SJSA1 (cell line): ENCODE measurements at regions not wholly inside any gene's neighbourhood (a gene's known extent, or its start where the extent isn't known, plus 50 kb on each side); places are given as distances from the start of the nearest gene placed in this dataset.
"Not testable (repeated sequence)": the region's sequence is repeated elsewhere in the genome, so short reads cannot be mapped to it uniquely, and the experiment has no call there.

Source experiments
- DNase-seq, 2 experiments: peaks; one replicate each; pipeline ENCODE4 v3.0.0-alpha.2; 2015 to 2020; ENCODE audit warnings: low spot score in 2 of 2, low read depth in 1 of 2
- H3K27ac ChIP-seq: fragments of 250-450 bp; sonication (Bioruptor Pico); 2 replicates; pipeline ENCODE4 v1.5.1; 2020; ENCODE audit warnings: mild to moderate bottlenecking, moderate library complexity
- H3K27me3 ChIP-seq: fragments of 250-450 bp; sonication (Bioruptor Pico); replicated peaks from 2 replicates; pipeline ENCODE4 v1.5.1; 2020; ENCODE audit warnings: mild to moderate bottlenecking, moderate library complexity
- H3K36me3 ChIP-seq: fragments of 250-450 bp; sonication (Bioruptor Pico); 2 replicates; pipeline ENCODE4 v1.5.1; 2020; ENCODE audit warnings: mild to moderate bottlenecking
- H3K4me1 ChIP-seq: fragments of 250-450 bp; sonication (Bioruptor Pico); replicated peaks from 2 replicates; pipeline ENCODE4 v1.6.1; 2021; ENCODE audit warnings: mild to moderate bottlenecking
- H3K4me3 ChIP-seq: fragments of 250-450 bp; sonication (Bioruptor Pico); 2 replicates; pipeline ENCODE4 v1.5.1; 2020; ENCODE audit warnings: mild to moderate bottlenecking
- H3K9me3 ChIP-seq: fragments of 250-450 bp; sonication (Bioruptor Pico); replicated peaks from 2 replicates; pipeline ENCODE4 v1.5.1; 2020; ENCODE audit warnings: mild to moderate bottlenecking

DNA sequence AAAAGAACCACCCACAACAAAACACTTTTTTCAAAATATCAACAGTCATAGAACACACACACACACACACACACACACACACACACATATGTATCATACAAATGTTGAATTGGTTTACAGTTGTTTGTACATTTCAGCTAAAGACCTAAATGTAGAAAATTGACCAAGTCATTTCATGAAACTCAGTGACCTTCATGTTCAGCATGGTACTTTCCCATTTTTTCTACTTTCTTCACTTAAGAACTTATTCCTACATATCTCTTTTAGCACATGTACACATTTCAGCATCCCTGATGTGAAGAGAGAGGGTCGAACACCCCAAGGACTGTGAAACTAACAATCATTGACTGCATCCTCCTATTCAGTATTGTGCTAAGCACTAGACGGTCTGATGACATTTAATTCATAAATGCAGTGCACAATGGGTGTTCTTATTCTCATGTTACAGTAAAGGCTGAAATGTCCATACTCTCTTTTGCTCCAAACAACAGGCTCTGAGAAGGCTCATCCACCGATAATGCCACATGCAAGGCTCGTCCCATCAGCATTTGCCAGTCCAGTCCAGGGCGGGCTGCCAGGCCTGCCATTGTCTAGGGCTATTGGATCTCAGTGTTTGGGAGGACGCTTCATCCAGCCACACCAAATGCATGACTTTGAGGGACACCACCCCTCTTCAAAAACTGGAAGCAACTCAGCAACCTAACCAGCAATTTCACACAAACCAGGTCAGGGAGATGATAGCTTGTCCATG, 150.1 kb upstream of the RUNX1 start:
- H3K9me3 ChIP-seq = no peaks in the 10 kb centered on the region
- no peak overlapping the region; the same call in 1 of the 2 replicates for H3K27ac ChIP-seq
- no peak overlapping the region for H3K4me3 ChIP-seq
- no peak for DNase-seq
- H3K36me3 ChIP-seq = no peaks in the 10 kb centered on the region
- H3K4me1 ChIP-seq = peaks cover 44% of the 10 kb centered on the region
- H3K27me3 ChIP-seq = no peaks in the 10 kb centered on the region

- Histone ChIP-seq H3K36me3 (no peaks in the 10 kb centered on the region), H3K4me3 (no peak overlapping the region), H3K27ac (peak overlapping the region; percentile 58), H3K4me1 (peaks cover 38% of the 10 kb centered on the region), H3K27me3 (no peaks in the 10 kb centered on the region), H3K9me3 (no peaks in the 10 kb centered on the region)
- DNase-seq = no peak
These were observed 149.5 kb upstream of the RUNX1 start for GRCh38 chr21:35198565-35198964.

DNA sequence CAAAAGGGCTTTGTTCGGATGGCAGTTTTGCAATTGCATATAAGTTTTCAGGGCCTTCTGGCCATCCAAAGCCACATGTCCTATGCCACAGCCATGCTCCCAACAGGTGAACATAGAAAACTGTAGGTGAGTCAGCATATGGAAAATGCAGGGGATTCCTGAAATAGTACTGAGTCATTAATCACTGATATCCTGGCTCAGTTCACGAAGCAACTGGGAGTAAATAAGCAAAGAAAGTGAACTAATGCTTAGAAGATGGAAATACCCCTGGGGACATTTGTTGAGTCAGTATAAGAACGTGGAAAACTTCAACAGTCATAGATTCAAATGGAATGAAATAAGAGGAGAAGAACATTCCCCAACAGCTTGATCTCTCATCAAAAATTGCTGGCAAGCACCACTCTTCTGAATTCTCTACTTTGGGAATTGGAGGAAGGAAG, 148.9 kb upstream of the RUNX1 start:
- Histone ChIP-seq H3K36me3 (no peaks in the 10 kb centered on the region), H3K27ac (peak overlapping the region; percentile 58), H3K27me3 (no peaks in the 10 kb centered on the region), H3K9me3 (no peaks in the 10 kb centered on the region), H3K4me1 (peaks cover 33% of the 10 kb centered on the region), H3K4me3 (no peak overlapping the region)
- DNase-seq = peak in 1 of 2 experiments; percentile 65

DNA sequence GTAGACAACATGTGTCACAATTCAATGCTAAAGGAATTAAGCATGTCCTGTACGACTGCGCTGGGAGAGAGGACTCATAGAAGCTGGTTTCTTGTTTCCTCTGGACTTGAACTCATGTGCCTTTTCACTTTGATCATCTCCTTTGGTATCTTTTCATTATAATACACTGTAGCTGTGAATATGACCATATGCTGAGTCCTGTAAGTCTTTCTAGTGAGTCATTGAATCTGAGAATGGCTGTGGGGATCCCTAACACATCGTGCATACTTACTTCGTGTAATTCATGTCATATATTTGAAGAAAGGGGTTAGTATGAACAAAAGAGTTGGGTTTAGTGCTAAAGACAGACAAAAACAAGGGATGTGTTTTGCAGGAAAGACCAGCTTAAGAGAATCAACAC, 148.1 kb upstream of the RUNX1 start:
- Histone ChIP-seq H3K9me3 (no peaks in the 10 kb centered on the region), H3K4me3 (no peak overlapping the region), H3K27me3 (no peaks in the 10 kb centered on the region), H3K36me3 (no peaks in the 10 kb centered on the region), H3K27ac (peak overlapping the region; percentile 58; the same call in 1 of the 2 replicates), H3K4me1 (peaks cover 25% of the 10 kb centered on the region)
- no peak for DNase-seq

GRCh38 chr21:35196128-35196527, 147.0 kb upstream of the RUNX1 start:
- no peaks in the 10 kb centered on the region for H3K27me3 ChIP-seq
- H3K36me3 ChIP-seq = no peaks in the 10 kb centered on the region
- peaks cover 22% of the 10 kb centered on the region for H3K4me1 ChIP-seq
- H3K27ac ChIP-seq = no peak overlapping the region
- H3K4me3 ChIP-seq = no peak overlapping the region
- no peaks in the 10 kb centered on the region for H3K9me3 ChIP-seq
- DNase-seq = no peak

- Histone ChIP-seq H3K4me3 (no peak overlapping the region), H3K27me3 (no peaks in the 10 kb centered on the region), H3K9me3 (no peaks in the 10 kb centered on the region), H3K27ac (no peak overlapping the region), H3K4me1 (peaks cover 27% of the 10 kb centered on the region), H3K36me3 (no peaks in the 10 kb centered on the region)
- no peak for DNase-seq
These were observed 146.1 kb upstream of the RUNX1 start for GRCh38 chr21:35195232-35195631.

GRCh38 chr21:35191754-35192153, 142.7 kb upstream of the RUNX1 start:
- Histone ChIP-seq H3K36me3 (no peaks in the 10 kb centered on the region), H3K27me3 (no peaks in the 10 kb centered on the region), H3K4me1 (peaks cover 16% of the 10 kb centered on the region), H3K4me3 (no peak overlapping the region), H3K9me3 (no peaks in the 10 kb centered on the region), H3K27ac (no peak overlapping the region)
- DNase-seq = no peak

DNA sequence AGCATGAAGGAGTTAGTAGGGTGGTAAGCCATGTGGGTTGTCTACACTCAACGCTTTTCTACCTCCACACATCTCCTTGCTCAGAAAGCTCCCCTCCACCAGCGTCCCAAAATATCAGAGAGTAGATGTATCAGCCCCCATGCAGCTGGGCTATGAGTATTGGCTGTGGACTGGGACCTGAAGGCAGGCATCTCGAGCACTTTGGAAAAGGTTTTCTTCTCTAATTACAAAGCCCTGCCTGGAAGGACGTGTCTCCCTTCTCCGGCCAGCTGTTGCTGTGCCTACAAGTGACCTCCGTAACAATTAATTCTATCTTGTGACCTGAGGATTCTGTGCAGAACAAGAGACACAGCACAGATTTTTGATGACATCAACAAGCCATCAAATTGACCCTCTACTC, 142.0 kb upstream of the RUNX1 start:
- H3K4me1 ChIP-seq = peaks cover 16% of the 10 kb centered on the region

DNA sequence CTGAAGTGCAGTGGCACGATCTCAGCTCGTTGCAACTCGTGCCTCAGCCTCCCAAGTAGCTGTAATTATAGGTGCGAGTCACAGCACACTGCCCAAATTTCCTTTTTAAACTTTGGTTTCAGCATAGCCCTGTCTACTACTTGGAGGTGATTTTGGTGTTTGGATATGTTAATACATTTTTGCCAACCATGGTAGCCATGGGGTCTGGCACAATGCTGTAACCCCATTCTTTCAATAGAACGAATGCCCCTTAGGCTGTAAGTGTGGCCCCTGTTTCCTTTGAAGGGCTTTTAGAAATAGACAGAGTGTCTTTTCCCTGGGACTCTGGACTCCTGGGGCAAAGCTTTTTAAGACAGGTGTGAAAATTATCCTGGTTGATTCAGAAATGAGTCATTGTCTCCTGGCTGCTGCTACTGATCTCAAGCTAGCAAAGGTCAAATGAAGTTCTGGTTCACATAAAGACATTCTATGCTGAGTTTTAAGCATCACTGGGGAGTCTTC, 141.1 kb upstream of the RUNX1 start:
- Histone ChIP-seq H3K36me3 (no peaks in the 10 kb centered on the region), H3K4me3 (no peak overlapping the region), H3K27me3 (no peaks in the 10 kb centered on the region), H3K9me3 (no peaks in the 10 kb centered on the region), H3K27ac (no peak overlapping the region), H3K4me1 (peaks cover 16% of the 10 kb centered on the region)
- no peak for DNase-seq

More for the DNA sequence above, 142.0 kb upstream of the RUNX1 start:
- Histone ChIP-seq H3K27ac (no peak overlapping the region), H3K4me3 (no peak overlapping the region), H3K36me3 (no peaks in the 10 kb centered on the region), H3K9me3 (no peaks in the 10 kb centered on the region), H3K27me3 (no peaks in the 10 kb centered on the region)
- DNase-seq = no peak

DNA sequence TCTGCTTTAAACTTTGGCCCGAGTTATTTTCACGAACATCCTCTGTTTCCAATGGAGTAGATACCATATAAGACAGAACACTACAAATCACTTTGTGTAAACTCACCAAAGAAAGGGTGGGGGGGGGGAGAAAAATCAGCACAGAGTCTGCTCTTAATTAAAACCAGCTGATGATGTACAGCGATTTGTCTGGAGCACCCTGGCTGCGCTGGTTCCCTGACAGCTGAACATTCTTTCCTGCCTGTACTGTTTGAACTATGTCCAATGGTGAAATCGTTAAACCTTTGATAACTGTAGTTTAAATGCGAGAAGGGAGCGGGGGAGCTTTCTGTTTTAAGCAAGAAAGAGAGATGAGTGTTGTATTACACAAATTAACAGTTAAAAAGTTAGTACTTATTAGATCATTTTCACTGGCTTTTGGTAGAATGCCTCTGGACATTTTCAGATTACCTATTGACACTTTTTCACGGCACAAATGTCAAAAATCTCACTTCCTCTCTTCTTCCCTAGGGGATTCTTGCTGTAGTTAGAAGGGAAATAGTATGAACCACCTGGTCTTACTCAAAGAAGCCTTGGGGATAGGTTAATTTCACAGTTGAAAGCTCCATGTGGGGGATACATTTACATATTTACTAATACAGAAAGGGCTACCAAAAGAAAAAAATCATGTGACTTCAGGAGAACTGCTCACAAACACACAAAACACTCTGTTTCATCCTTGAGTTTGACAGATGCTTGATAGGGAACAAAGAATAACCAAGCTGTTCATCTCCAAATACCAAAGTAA, 140.2 kb upstream of the RUNX1 start:
- no peaks in the 10 kb centered on the region for H3K36me3 ChIP-seq
- 0 out of 2 replicates have a peak overlapping the region, but pooled peaks have one; percentile 1 for H3K27ac ChIP-seq
- H3K9me3 ChIP-seq = no peaks in the 10 kb centered on the region
- peak; percentile 48 to 65 for DNase-seq
- no peaks in the 10 kb centered on the region for H3K27me3 ChIP-seq
- H3K4me1 ChIP-seq = peaks cover 16% of the 10 kb centered on the region
- H3K4me3 ChIP-seq = no peak overlapping the region

DNA sequence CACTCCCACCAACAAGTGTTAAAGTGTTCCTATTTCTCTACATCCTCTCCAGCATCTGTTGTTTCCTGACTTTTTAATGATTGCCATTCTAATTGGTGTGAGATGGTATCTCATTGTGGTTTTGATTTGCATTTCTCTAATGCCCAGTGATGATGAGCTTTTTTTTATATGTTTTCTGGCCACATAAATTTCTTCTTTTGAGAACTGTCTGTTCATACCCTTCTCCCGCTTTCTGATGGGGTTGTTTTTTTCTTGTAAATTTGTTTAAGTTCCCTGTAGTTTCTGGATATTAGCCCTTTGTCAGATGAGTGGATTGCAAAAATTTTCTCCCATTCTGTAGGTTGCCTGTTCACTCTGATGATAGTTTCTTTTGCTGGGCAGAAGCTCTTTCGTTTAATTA, 134.3 kb upstream of the RUNX1 start:
- H3K27ac ChIP-seq, DNase-seq, H3K9me3 ChIP-seq, H3K27me3 ChIP-seq, H3K4me3 ChIP-seq, H3K4me1 ChIP-seq, H3K36me3 ChIP-seq: not testable (repeated sequence)

- Histone ChIP-seq H3K27ac (no peak overlapping the region), H3K36me3 (no peaks in the 10 kb centered on the region), H3K27me3 (no peaks in the 10 kb centered on the region)
These were observed 131.0 kb upstream of the RUNX1 start for GRCh38 chr21:35179990-35180540.

GRCh38 chr21:35178827-35179226, 129.7 kb upstream of the RUNX1 start:
- H3K27me3 ChIP-seq = no peaks in the 10 kb centered on the region
- no peak overlapping the region for H3K4me3 ChIP-seq
- no peak for DNase-seq
- no peaks in the 10 kb centered on the region for H3K36me3 ChIP-seq
- no peak overlapping the region for H3K27ac ChIP-seq
- H3K4me1 ChIP-seq = no peaks in the 10 kb centered on the region
- no peaks in the 10 kb centered on the region for H3K9me3 ChIP-seq

More at GRCh38 chr21:35179990-35180540, 131.0 kb upstream of the RUNX1 start:
- no peak for DNase-seq
- no peak overlapping the region for H3K4me3 ChIP-seq
- no peaks in the 10 kb centered on the region for H3K4me1 ChIP-seq
- H3K9me3 ChIP-seq = no peaks in the 10 kb centered on the region

DNA sequence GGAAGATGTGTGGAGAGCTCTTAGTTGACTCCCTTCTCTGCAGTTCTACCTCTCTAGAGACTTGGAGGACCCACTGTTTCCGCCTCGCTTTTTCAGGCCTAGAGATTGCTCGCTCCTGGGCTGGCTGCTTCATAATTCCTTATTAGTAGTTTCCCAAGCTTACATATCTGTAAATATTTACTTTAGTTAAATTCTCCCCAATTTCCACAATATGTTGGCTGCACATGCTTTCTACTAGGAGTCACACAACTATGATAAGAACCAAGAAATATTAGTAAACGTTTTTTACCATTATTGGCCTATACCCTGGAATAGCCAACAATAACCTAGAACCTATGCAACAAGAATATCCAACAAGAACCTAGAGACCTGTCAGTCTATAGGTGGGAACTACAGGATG, 129.0 kb upstream of the RUNX1 start:
- Histone ChIP-seq H3K9me3 (no peaks in the 10 kb centered on the region), H3K4me3 (no peak overlapping the region), H3K36me3 (no peaks in the 10 kb centered on the region), H3K27me3 (no peaks in the 10 kb centered on the region), H3K27ac (no peak overlapping the region), H3K4me1 (no peaks in the 10 kb centered on the region)
- DNase-seq = no peak
